NCI-H1092 treated with DMSO at 0.1 percent for 48 hours (cell line): ENCODE measurements at regions not wholly inside any gene's neighbourhood (a gene's known extent, or its start where the extent isn't known, plus 50 kb on each side); places are given as distances from the start of the nearest gene placed in this dataset.
"Not testable (repeated sequence)": the region's sequence is repeated elsewhere in the genome, so short reads cannot be mapped to it uniquely, and the experiment has no call there.

Source experiments
- DNase-seq: peaks from one replicate; lab custom pipeline; 2025; lab: John Stamatoyannopoulos, UW

DNA sequence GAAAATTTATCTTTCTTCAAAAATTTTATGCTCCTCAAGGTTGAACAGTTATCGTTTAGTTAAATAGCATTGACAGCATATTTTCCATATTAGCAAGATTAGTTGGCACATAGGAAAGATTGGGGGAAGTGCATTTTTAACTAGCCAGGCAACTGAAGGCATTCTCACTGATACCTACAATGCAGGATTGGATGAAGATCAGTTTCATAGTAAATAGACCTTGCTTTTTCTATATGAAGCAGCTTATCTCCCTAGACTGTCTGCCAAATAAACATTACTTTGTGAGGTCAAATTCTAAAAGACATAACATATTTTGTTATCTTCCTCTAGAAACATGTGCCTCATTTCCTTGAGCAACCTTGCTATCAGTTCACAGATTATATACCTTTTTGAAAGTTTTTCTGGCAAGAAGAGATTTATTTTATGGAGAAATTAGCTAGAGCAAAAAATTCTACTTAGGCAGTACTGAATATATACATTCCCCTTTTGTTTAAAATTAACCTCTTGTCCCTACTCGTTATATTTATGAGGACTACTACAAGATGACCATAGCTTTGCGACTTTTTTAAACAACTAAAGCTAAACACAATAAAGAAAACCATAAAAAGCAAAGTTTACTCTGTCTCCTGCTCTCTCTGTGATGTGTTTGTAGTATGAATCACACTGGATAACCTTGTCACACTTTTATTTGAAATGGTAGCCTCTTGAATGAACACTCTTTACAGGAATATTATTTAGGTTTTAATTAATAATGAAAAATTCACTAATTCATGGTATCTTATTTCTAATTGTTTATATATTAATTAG, 654.9 kb upstream of the TBL1XR1 start:
- DNase-seq, result no peak

DNA sequence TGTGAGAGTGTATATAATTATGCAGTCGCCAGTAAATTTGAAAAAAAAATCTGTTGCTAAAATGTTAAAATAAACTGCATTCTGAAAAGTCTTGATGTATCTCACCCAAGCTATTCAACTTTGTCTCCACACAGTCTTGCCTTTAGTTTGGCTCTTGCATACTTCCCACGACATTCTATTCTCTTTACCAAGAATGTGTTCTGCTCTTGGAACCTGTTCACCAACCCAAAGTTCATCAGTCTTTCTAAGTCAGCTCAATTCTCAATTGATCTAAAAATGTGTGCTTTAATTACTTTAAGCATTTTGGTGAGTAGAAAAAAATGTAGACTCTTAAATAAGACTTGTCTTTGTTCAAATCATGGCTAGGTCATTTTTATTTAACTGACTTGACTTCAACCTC, 657.7 kb upstream of the TBL1XR1 start:
- no peak for DNase-seq

GRCh38 chr3:177860184-177860583, 662.9 kb upstream of the TBL1XR1 start:
- no peak for DNase-seq

DNA sequence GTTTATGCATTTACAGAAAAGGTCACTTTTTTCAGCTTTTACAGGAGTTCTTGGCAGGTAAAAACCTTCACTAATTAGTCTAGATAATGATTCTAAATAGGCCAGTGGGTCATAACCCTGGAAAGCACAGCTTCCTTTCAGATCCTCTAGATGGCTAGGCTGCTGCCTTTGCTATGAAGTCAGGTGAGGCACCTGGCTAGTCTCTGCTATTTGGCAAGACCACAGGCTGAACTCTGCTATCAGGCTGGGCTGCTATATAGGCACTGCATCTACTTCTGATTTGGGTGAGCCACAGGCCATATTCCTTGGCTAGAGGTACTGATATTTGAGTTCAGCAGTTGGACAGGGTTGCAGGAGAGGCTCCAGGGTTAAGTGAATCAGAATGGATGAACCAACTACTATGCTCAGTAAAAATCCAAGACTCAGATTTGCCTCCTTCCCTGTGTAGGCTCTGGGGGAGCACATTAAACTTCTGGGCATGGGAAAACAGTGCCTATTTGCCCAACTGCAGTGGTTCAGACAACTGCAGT, 665.7 kb upstream of the TBL1XR1 start:
- DNase-seq, result no peak

GRCh38 chr3:177871267-177871666, 665.0 kb upstream of the KCNMB2 start:
- not testable (repeated sequence) for DNase-seq

DNA sequence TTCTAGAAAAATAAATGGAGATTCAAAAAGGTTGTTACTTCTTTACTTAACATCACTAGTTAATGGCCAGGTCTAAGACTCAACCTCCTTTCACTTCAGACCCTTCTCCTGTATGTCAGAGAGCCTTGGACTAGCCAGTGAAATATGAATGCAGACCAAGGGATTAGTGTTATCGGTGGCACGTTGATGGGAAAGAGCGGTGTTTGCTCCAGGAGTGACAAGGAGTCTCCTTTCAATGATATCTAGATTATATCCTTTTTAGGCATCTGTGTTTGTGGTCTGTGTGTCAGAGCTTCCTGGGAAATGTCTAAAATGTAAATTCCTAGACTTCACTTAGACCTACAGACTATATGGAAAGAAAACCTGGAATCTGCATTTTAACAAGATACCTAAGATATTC, 658.0 kb upstream of the KCNMB2 start:
- no peak for DNase-seq

- no peak for DNase-seq
Measured at GRCh38 chr3:177878957-177879356, 657.3 kb upstream of the KCNMB2 start.

DNA sequence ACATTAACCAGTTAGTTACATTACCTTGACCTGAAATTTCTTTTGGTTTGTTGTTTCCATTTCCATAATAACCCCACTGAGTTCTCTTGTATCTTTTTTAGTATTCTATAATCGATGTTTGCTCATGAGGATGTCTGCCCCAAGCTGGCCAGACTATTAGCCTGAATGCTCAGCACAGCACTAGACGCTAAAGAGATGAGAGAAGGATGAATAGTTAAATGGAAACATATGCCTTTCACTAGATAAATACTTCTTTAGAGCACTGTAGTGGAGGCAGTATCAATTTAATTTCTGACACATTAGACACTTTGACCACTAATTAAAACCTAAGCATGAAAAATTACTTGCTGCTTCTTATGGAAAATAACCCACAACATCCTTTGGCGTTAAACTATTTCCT, 654.9 kb upstream of the KCNMB2 start:
- DNase-seq, result no peak

GRCh38 chr3:177882124-177882648, 654.0 kb upstream of the KCNMB2 start:
- no peak for DNase-seq

GRCh38 chr3:177883091-177883490, 653.1 kb upstream of the KCNMB2 start:
- DNase-seq, result no peak

GRCh38 chr3:177883957-177884356, 652.3 kb upstream of the KCNMB2 start:
- DNase-seq, result no peak

DNA sequence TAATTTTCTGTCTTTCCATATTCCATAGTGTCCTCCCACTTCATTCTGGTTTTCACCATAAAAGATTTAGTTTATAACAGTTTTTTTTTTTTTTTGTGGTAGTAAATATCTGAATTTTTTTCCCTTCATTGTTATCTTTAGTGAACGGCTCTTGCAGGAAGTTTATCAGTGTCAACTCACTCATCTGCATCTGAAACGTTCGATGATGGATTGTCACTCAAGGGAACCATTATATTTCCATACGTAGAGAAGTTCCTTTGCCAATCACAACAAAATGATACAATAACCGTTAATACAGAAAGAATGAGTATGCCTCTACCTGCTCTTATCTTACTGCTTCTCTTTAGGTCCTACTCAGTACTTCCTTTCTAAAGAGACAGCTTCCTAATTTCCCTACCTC, 651.2 kb upstream of the KCNMB2 start:
- no peak for DNase-seq

DNA sequence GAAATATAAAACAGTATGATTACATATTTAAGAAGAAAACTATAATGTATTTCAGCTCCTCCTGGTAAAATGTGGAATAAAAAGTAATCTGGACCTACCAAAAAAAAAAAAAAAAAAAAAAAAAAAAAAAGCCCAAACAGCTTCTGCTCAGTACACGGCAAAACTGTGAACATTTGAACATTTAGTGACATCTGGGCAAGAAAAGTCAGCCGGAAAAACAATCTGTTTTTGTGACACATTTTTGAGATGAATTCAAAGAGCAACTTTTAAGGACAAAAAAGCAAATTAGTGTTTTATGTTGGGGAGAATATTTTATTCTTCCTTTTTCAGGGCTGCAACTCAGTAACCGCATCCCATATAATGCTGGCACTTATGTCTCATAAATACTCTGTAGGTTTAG, 649.7 kb upstream of the KCNMB2 start:
- DNase-seq, result no peak

GRCh38 chr3:177887475-177887874, 648.8 kb upstream of the KCNMB2 start:
- no peak for DNase-seq

GRCh38 chr3:177889161-177889560, 647.1 kb upstream of the KCNMB2 start:
- no peak for DNase-seq

DNA sequence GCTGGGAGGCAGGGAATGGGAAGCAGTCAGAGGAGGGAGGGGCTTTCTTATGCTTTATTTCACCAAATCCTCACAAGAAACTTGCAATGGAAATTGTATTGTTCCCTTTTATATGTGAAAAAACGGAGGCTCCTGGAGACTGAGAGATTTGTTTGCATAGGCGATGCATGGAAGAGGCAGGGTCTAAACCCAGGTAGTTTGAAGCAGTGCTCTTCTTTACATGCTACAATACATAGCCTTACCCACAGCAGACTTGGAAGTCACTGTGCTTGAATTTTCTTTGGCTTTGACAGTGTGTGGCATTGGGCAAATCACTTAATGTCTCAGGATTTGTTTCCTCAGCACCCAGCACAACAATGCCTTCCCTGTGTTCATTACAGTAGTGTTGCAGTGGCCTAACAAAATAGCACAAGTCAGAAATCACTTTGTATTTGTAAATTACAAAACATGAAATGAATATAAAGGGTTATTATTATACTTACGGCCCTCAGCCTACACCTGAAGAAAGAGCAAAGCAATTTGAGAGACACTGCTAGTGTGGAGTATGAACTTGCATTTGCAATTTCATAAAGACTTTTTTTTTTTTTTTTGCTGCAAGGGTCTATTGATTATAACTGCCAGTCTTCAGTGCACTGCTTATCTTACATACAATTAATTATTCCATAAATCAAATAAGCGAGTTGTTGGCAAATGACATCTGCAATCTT, 646.4 kb upstream of the KCNMB2 start:
- DNase-seq, result no peak

GRCh38 chr3:177890359-177890683, 645.9 kb upstream of the KCNMB2 start:
- DNase-seq, result no peak

- DNase-seq, result not testable (repeated sequence)
Measured at GRCh38 chr3:177891569-177891968, 644.7 kb upstream of the KCNMB2 start.

DNA sequence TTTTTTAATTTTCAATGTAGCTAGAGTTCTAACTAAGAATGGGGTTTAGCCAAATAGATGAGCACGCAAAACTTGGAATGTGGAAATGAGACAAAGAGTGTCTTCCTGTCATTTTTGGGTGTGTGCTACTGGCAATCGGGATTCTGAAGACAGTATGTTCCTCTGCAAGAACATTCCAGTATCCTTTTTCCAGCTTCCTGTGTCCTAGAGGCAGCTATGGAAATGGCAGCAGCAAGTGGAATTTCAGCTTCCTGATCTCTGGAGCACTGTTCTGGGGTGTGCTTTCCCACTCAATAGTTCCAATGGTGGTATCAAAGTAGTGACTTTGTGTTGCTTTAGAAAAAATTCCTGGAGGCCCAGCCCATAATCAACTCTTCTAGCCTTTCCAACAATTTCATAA, 642.9 kb upstream of the KCNMB2 start:
- no peak for DNase-seq

DNA sequence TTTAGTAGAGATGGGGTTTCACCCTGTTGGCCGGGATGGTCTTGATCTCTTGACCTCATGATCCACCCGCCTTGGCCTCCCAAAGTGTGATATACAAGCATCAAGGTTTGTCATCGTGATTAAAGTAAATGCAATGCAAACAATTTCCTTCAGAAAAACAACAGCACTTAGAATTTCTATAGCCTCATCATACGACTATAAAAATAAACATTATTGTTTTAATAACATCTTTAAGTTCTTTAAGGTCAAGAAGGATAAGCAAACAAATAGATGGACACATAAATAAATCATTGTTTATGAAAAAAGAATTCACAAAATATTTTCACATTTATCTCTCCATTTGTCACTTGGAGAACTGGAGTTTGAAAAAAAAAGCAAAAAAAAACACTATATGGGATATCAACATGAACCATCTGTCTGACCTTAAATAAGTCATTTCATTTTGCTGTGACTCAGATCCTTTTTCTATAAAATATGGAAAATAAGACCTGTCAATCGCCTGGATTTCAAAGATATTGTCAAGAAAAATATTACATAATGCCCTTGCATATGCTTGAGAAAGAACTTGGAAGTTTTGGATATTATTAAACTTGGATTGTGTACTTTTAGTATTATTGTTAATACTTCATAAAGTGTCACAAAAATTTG, 642.0 kb upstream of the KCNMB2 start:
- DNase-seq, result no peak

GRCh38 chr3:177898185-177898584, 638.1 kb upstream of the KCNMB2 start:
- DNase-seq, result no peak

- DNase-seq, result no peak
Measured at GRCh38 chr3:177899275-177900067, 636.8 kb upstream of the KCNMB2 start.
